ENCODE measurements at regions not wholly inside any gene's neighbourhood (a gene's known extent, or its start where the extent isn't known, plus 50 kb on each side); places are given as distances from the start of the nearest gene placed in this dataset.

GRCh38 chr5:24849210-24849609 lies 204.4 kb upstream of the CDH10 start:
- no peak for DNase-seq (ENCODE audit: low spot score)

GRCh38 chr5:24831989-24832388 lies 187.2 kb upstream of the CDH10 start:
- DNase-seq (ENCODE audit: low spot score): no peak

- DNase-seq (ENCODE audit: low spot score): no peak
Measured at GRCh38 chr5:24823625-24824024, 178.8 kb upstream of the CDH10 start.

- no peak for DNase-seq (ENCODE audit: low spot score)
Measured at GRCh38 chr5:24819841-24820240, 175.1 kb upstream of the CDH10 start.

GRCh38 chr5:24817966-24818365 lies 173.2 kb upstream of the CDH10 start:
- DNase-seq (ENCODE audit: low spot score): no peak

- no peak for DNase-seq (ENCODE audit: low spot score)
Measured at GRCh38 chr5:24816206-24816605, 171.4 kb upstream of the CDH10 start.

GRCh38 chr5:24805230-24805629 lies 160.5 kb upstream of the CDH10 start:
- DNase-seq (ENCODE audit: low spot score): no peak

- no peak for DNase-seq (ENCODE audit: low spot score)
Measured at GRCh38 chr5:24804221-24804681, 159.5 kb upstream of the CDH10 start.

- no peak for DNase-seq (ENCODE audit: low spot score)
Measured at GRCh38 chr5:24791326-24791725, 146.5 kb upstream of the CDH10 start.

- no peak for DNase-seq (ENCODE audit: low spot score)
Measured at GRCh38 chr5:24789611-24790351, 145.0 kb upstream of the CDH10 start.

- peak; percentile 1 for DNase-seq (ENCODE audit: low spot score)
Measured at GRCh38 chr5:24788829-24789514, 144.2 kb upstream of the CDH10 start.

GRCh38 chr5:24786108-24786507 lies 141.3 kb upstream of the CDH10 start:
- DNase-seq (ENCODE audit: low spot score): no peak

GRCh38 chr5:24783596-24783995 lies 138.8 kb upstream of the CDH10 start:
- DNase-seq (ENCODE audit: low spot score): no peak

- no peak for DNase-seq (ENCODE audit: low spot score)
Measured at GRCh38 chr5:24777392-24777791, 132.6 kb upstream of the CDH10 start.

- DNase-seq (ENCODE audit: low spot score): no peak
Measured at GRCh38 chr5:24773261-24773660, 128.5 kb upstream of the CDH10 start.

GRCh38 chr5:24767086-24767485 lies 122.3 kb upstream of the CDH10 start:
- DNase-seq (ENCODE audit: low spot score): no peak

- no peak for DNase-seq (ENCODE audit: low spot score)
Measured at GRCh38 chr5:24765219-24765618, 120.4 kb upstream of the CDH10 start.

GRCh38 chr5:24750355-24750754 lies 105.6 kb upstream of the CDH10 start:
- no peak for DNase-seq (ENCODE audit: low spot score)

- no peak for DNase-seq (ENCODE audit: low spot score)
Measured at GRCh38 chr5:24749701-24750100, 104.9 kb upstream of the CDH10 start.

- DNase-seq (ENCODE audit: low spot score): no peak
Measured at GRCh38 chr5:24747327-24747726, 102.5 kb upstream of the CDH10 start.

GRCh38 chr5:24742334-24742733 lies 97.6 kb upstream of the CDH10 start:
- no peak for DNase-seq (ENCODE audit: low spot score)

- no peak for DNase-seq (ENCODE audit: low spot score)
Measured at GRCh38 chr5:24737163-24737562, 92.4 kb upstream of the CDH10 start.

GRCh38 chr5:24735284-24735683 lies 90.5 kb upstream of the CDH10 start:
- no peak for DNase-seq (ENCODE audit: low spot score)

GRCh38 chr5:24732184-24732583 lies 87.4 kb upstream of the CDH10 start:
- no peak for DNase-seq (ENCODE audit: low spot score)
